Activated CD8-positive, alpha-beta memory T cell treated with anti-CD3 and anti-CD28 coated beads for 1 hour (primary cell): ENCODE measurements at regions not wholly inside any gene's neighbourhood (a gene's known extent, or its start where the extent isn't known, plus 50 kb on each side); places are given as distances from the start of the nearest gene placed in this dataset.
"Not testable (repeated sequence)": the region's sequence is repeated elsewhere in the genome, so short reads cannot be mapped to it uniquely, and the experiment has no call there.

Experiments used
- DNase-seq, 2 donors: peaks; one replicate each; pipeline ENCODE4 v3.0.0-alpha.2; 2020; ENCODE audit warnings: low read depth in 1 of 2; ENCODE audit errors: extremely low read depth in 1 of 2

DNA sequence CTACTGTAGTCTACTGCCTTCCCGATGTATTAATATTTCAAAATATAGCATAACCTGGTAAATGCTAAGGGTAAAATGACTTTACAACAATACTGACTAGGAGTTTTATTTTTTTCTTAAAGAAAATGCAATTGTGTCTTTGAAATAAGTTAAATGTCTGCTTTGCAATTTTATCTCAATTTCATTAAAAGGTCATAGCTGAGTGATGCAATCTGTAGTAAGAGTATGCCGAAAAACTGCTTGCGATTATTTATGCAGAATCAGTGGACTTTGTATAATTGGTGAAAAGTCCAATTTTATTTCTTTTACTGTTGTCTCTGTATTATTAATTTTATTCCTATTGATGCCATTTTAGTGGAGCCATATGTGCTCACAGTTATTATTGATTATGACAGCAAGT lies 1143.6 kb upstream of the EPHA6 start:
- DNase-seq = no peak

DNA sequence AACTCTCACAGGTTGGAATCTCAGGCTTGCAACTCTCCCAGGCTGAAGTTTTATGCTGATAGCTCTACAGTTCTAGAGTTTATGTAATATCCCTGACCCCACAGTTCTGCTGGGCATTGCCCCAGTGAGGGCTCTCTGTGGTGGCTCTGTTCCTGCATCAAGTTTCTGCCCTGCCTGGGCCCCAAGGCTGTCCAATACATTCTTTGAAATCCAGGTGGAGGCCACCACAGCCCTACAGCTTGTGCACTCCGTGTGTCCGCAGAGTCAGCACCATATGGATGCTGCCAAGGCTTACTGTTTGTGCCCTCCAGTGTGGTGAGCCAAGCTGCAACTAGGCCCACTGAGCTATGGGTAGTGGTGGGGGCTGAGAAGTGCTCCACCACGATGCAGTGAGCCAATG lies 1141.2 kb upstream of the EPHA6 start:
- DNase-seq = no peak

DNA sequence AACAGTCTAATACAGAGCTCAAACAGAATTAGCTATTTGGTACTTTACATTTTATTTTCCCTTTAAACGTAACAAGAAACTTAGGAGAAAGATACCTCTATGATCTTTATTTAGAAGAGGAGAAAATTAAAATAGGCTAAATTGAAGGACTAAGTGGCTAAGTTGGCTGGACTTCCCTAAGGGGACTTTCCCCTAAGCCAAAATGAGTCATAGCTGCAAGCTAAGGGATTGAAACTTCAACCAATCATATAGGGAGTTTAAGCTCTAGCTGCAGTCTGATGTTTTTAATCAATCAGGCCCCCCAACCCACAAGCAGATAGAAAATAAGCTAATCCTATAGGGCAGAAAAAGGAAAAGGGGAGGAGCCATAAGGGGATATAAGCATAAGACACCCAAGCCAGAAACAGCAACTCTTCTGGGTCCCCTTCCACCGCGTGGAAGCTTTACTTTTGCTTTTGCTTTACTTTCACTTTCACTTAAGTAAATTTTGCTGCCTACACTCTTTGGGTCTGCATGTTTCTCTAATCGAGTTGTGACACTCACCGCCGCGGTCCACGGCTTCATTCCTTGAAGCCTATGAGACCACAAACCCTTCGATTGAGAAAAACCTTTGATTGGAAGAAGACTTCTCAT lies 1108.5 kb upstream of the EPHA6 start:
- DNase-seq = no peak

DNA sequence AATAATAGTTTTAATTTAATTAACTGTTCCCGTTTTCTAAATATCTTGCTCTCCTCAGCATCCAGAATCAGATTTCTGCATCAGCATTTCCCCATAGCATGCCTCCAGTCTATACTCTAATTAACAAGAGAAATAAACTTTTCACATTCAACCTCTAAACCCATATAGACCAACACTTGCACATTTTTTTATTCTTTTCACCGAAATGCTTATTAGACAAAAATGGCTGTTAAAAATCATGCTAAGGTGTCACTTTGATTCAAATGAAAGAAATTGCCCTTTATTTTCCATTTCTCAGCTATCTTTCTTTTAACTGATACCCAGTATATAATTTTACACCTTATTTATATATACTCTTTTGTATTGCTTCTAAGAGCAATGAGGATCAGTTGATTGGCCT lies 1107.1 kb upstream of the EPHA6 start:
- DNase-seq = no peak

- DNase-seq = no peak
These were observed 1103.7 kb upstream of the EPHA6 start for GRCh38 chr3:95710684-95711083.

GRCh38 chr3:95711789-95712188 lies 1102.6 kb upstream of the EPHA6 start:
- no peak for DNase-seq

GRCh38 chr3:95715128-95715527 lies 1099.3 kb upstream of the EPHA6 start:
- no peak for DNase-seq

GRCh38 chr3:95717048-95717447 lies 1097.3 kb upstream of the EPHA6 start:
- no peak for DNase-seq

DNA sequence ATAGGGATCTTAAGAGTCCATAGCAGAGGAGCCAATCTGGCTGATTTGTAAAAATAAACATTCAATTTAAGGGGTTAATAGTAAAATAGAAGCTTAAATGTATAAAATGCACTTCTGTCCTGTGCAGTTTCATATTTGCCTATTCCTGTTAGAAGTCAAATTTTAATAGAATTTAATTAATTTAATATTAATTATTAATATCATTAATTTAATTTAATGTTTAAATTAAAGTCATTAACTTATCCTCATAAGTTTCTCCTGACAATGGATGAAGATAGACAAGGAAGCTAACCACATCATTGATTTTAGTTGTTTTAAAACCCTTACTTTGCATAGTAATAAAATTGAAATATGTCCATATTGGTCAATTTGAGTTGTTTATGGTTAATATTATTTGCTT lies 1096.2 kb upstream of the EPHA6 start:
- DNase-seq = no peak

DNA sequence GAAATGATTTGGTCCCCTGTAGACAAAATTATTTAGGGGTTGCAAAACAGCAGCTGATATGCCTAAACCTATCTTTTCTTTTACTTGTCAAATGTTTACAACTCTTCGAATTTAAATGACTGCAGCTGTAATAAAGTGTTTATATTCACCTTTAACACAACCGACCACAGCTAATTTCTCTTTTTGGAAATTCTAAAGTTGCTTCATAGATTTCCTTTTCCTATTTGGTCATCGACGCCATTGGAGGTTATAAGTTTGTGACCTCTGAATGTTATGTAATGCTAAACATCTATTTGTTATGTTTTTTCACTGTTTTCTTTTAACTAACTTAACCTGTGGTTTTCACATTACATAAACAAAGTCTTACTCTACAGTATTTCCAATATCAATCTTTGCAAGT lies 1094.9 kb upstream of the EPHA6 start:
- DNase-seq = no peak

GRCh38 chr3:95721938-95722337 lies 1092.5 kb upstream of the EPHA6 start:
- DNase-seq = no peak

GRCh38 chr3:95725770-95726169 lies 1088.6 kb upstream of the EPHA6 start:
- no peak for DNase-seq

DNA sequence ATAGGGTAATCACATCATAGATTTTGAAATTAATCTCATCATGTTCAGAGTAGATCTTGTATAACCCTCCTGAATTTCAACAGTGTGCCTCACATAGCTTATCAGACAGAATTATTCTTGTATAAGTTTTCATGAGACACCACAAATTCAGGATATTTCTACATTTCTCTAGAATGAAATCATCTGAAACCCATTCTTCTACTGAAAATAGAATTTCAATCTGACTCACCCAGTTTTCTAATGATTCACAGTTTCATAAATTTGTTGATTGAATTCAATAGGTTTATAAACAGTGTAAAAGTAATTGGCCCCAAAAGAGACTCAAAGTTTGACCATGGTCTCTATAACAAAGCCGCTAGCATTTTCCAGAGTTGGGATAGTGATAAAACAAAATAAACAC lies 1082.6 kb upstream of the EPHA6 start:
- no peak for DNase-seq

- DNase-seq = no peak
These were observed 1081.1 kb upstream of the EPHA6 start for GRCh38 chr3:95733336-95733735.

DNA sequence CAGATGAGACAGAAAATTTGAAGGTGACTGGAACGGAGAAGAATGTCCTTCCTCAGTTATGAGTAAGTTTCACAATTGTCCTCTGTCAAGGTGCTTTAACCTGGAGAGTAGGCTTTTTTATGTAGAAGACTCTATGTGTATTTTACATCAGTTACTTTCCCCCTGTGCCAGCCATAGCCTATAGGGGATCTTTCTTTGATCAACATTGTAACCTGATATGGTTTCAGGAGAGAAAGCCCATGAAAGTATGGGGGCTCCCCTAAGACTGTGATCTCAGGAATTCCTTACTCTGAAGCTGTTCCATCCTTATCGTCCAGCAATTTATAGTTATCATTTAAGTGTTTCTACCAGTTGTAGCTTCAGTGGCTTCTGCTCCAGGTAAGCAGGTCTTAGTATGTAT lies 1076.3 kb upstream of the EPHA6 start:
- DNase-seq = no peak

DNA sequence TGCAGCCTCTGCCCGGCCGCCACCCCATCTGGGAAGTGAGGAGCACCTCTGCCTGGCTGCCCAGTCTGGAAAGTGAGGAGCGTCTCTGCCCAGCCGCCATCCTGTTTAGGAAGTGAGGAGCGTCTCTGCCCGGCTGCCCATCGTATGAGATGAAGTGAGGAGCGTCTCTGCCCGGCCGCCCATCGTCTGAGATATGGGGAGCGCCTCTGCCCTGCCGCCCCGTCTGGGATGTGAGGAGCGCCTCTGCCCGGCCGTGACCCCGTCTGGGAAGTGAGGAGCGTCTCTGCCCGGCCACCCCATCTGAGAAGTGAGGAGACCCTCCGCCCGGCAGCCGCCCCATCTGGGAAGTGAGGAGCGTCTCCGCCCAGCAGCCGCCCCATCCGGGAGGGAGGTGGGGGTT lies 1069.5 kb upstream of the EPHA6 start:
- DNase-seq = not testable (repeated sequence)

GRCh38 chr3:95750097-95750496 lies 1064.3 kb upstream of the EPHA6 start:
- no peak for DNase-seq

GRCh38 chr3:95751509-95751908 lies 1062.9 kb upstream of the EPHA6 start:
- no peak for DNase-seq

GRCh38 chr3:95752199-95752598 lies 1062.2 kb upstream of the EPHA6 start:
- DNase-seq = no peak

- DNase-seq = no peak
These were observed 1055.7 kb upstream of the EPHA6 start for GRCh38 chr3:95758707-95759106.

DNA sequence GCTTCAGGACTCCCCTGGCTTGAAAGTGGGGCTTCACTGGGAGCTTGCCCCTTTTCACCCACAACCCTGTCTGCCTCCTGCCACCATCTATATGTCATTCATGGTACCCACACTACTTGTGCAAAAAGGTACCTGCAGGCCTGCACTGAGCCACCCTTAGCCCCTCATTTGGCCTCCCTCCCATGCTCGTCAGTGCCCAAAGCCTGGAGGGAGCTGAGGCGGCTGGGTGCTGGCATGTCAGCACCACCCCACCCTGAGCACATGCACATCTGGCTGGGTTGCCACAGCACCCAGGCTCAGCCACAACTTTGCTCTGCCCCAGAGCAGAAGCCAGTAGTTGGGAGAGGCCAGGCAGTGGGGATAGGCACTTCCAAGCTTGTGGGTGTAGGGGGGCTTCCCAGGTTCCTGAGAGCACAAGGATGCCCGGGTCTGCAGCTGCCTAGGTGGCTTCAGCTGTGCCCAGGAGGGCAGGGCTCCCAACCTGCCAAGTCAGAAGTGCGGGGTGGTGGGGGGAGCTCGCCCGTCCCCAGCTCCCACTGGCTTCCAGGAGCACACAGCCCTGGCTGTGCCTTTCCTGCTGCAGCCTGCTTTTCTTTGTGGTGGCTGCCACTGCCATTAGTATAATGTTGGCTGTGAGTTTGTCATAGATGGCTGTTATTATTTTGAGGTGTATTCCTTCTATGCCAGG lies 1054.6 kb upstream of the EPHA6 start:
- DNase-seq = no peak

DNA sequence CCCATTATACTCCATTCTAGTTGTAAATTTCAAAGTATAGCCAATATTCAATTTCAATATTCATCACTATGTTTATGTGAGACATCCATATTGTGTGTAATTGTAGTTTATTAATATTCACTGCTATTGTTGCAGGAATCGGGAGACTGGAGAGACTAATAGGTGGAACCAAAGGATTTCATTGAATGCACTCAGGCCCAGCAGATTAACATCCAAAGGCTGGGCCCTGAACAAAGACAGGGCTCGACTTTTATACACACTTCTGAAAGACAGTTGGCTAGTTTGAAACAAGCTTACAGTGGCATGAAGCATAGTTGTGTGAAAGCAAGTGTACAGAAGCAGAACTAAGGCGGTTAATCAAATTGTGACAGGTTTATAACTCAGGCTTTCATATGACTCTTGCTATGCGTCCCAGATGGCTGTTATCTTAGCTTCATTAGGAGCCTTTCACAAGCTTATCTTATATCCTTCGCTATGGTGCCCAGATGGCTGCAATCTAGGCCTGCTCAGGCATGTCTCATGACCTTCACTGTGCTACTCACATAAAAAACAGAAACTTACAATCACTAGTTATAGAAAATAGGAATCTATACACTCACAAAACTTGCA lies 1038.8 kb upstream of the EPHA6 start:
- no peak for DNase-seq
